Choroid plexus epithelial cell (primary cell): ENCODE measurements at regions not wholly inside any gene's neighbourhood (a gene's known extent, or its start where the extent isn't known, plus 50 kb on each side); places are given as distances from the start of the nearest gene placed in this dataset.
"Not testable (repeated sequence)": the region's sequence is repeated elsewhere in the genome, so short reads cannot be mapped to it uniquely, and the experiment has no call there.

ENCODE experiments used
- DNase-seq: peaks from one replicate; pipeline ENCODE4 v3.0.0-alpha.2; 2010; ENCODE audit warnings: low read depth
- H3K4me3 ChIP-seq: 2 replicates; pipeline ENCODE4 v1.5.1; 2011; ENCODE audit warnings: low read depth, mild to moderate bottlenecking, control low read depth, low read length, moderate library complexity
- TF ChIP-seq, protein P1 (sequence below): conservative IDR thresholded peaks from 2 replicates; pipeline ENCODE4 v1.5.1; 2011; ENCODE audit warnings: low read depth, mild to moderate bottlenecking, control low read depth, inconsistent platforms, low read length, moderate library complexity

DNA sequence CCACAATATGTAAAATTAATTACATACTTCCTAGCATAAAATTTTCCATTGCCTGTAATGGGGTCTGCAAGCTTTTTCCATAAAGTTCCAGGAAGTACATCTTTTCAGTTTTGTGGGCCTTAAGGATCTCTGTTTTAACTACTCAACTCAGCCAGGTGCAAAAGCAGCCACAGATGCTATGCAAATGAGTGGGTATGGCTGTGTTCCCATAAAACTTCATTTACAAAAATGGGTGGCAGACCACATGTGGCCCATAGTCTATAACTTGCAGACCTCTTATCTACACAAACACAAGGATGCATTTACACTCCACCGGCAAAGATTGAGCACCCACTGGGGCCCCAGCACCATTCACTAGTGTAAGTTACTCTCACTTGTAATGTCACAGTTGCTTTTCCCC, 123.1 kb downstream of the ARHGAP11B start:
- not testable (repeated sequence) for DNase-seq, H3K4me3 ChIP-seq

DNA sequence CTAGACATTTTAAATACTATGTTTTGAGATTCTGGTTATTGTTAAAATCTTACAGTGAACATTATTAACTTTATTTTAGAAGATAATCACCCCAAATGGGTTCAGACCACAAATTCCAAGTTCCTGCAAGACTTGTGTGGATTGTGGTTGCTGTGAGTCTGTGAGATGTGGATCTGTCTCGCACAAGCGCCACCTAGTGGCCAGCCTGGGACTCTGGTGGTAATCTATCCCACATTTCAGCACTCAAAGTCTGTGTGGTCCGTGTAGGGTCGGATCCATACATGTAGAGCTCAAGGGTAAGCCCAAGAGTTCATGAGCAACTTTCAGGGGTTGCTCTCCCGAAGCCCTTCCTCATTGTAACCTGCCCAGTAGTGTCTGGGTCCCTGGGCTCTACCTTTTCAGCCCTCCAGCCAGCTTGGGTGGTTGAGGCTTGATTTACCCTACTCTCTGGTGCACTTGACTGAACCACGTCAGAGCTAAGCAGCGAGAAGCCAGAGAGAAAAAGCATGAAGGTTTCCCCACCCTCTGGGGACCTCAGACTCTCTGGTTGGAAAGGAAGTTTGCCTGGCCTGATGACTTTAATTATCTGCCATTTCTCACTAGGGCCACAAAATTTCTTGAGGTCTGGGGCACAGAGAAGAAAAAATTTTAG, 129.2 kb downstream of the ARHGAP11B start:
- DNase-seq, H3K4me3 ChIP-seq: not testable (repeated sequence)
- TF ChIP-seq, protein P1, sequence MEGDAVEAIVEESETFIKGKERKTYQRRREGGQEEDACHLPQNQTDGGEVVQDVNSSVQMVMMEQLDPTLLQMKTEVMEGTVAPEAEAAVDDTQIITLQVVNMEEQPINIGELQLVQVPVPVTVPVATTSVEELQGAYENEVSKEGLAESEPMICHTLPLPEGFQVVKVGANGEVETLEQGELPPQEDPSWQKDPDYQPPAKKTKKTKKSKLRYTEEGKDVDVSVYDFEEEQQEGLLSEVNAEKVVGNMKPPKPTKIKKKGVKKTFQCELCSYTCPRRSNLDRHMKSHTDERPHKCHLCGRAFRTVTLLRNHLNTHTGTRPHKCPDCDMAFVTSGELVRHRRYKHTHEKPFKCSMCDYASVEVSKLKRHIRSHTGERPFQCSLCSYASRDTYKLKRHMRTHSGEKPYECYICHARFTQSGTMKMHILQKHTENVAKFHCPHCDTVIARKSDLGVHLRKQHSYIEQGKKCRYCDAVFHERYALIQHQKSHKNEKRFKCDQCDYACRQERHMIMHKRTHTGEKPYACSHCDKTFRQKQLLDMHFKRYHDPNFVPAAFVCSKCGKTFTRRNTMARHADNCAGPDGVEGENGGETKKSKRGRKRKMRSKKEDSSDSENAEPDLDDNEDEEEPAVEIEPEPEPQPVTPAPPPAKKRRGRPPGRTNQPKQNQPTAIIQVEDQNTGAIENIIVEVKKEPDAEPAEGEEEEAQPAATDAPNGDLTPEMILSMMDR, result peak; percentile 36

DNA sequence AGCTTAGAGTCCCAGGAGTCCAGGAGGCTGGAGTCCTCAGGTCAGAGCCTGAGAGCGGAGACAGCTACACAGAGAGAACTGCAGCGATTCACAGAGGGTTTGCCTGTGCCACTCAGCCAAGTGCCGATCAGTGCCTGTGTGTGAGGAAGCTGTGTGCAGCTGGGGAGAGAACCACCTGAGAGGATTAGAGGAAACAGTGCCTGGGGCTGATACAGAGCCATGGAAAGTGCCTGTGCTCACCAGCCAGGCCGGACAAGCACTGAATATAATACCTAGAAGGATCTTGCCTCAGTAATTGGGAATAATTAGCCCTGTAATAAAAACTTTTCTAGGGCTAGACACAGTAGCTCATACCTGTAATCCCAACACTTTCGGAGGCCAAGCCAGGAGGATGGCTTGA, 134.7 kb downstream of the ARHGAP11B start:
- not testable (repeated sequence) for H3K4me3 ChIP-seq, DNase-seq

DNA sequence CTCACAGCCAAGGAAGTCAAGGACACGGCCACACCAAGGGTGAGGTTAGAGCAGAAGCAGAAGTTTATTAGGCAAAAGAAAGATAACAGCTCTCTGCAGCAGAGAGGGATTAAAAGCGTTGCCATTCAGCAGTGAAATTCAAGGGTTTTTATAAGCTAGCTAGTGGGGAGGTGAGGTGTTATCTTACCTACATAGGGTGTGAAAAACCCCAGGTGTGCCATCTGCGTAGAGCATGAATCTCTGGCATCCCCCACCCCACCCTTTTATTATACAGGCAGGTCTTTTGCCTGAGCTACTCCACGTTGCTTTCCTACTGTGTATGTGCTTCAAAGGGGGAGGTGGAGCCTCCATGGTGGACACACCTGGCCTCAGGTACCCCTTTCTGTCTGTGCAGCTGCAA, 135.4 kb downstream of the ARHGAP11B start:
- not testable (repeated sequence) for H3K4me3 ChIP-seq, DNase-seq

DNA sequence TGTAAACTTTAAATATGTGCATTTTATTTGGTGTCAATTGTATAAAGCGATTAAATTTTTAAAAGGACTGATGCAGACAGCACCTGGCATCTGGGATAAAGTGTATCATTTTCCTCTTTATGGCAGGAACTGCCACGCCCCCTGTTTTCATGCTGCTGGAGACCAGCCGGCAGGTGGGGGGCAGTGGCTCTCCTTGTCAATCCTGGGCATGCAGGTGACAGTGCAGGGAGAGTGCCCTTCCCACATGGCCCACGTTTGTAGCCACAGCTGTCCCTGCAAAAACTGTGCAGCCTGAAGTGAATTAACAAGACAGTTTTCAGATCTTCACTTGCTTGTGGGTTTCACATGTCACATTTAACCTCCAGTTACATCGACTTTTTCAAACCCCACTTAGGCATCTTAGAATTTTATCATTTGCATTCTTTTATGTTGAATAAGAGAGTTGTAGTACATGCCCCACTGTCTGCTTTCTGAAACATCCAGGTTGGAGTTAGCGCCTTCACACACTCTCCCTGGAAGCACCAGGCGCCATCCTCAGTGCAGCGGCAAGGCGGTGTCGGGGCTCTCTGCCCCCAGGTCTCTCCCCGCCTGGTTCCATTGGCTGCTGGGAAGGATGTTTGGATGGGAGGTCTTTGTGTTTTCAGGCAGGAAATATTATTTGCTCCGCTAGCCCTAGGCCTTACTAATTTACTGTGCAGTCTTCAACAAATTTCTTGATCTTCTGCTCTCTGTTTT, 134.2 kb upstream of the FAN1 start:
- peak; percentile 44 for DNase-seq
- H3K4me3 ChIP-seq, result not testable (repeated sequence)

DNA sequence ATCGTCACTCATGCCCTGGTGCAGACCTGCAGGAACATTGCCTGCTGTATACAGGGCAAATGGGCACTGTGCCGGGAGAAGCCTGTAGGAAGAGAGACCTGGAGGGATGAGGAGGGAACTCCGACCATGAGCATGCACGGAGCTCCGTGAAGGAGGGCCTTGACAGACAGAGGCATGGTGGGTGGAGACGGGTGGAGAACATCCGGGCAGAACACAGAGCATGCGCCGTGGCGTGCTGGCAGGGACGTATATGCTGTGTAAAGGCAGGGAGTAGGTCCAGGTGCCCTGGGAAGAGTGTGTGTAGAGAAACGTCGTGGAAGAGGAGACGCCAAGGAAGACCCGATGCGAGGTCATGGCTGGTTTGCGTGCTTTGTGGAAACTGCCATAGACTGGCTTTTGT, 133.0 kb upstream of the FAN1 start:
- TF ChIP-seq, protein P1, result no peak
- DNase-seq, result no peak
- no peak overlapping the region for H3K4me3 ChIP-seq

DNA sequence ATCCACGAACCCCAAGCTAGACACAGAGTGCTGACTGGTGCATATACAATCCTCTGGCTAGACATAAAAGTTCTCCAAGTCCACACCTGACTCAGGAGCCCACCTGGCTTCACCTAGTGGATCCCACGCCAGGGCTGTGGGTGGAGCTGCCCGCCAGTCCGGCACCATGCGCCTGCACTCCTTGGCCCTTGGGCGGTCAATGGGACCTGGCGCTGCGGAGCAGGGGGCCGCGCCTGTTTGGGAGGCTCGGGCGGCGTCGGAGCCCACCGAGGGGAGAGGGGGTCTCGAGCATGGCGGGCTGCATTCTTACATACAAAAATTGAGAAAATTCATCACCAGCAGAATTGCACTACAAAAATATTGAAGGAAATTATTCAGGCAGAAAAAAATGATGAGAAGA, 120.7 kb upstream of the FAN1 start:
- no peak overlapping the region for H3K4me3 ChIP-seq
- TF ChIP-seq, protein P1, result no peak
- DNase-seq, result no peak

DNA sequence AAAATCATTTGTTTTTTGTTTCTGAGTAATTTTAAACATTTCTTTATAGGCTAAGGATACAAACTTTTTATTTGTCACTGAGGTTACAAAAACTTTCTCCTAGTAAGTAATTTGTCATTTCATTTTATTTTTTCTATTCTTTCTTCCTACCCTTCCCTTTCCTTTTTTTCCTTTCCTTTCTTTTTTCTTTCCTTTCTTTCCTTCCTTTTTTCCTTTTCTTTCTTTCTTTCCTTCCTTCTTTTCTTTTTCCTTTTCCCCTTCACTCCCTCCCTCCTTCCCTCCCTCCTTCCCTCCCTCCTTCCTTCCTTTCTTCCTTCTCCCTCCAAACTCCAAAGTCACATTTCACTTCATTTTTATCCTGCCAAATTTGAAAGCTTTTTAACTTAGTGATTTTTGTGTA, 115.1 kb upstream of the FAN1 start:
- DNase-seq, result no peak
- TF ChIP-seq, protein P1, result no peak
- H3K4me3 ChIP-seq, result no peak overlapping the region

DNA sequence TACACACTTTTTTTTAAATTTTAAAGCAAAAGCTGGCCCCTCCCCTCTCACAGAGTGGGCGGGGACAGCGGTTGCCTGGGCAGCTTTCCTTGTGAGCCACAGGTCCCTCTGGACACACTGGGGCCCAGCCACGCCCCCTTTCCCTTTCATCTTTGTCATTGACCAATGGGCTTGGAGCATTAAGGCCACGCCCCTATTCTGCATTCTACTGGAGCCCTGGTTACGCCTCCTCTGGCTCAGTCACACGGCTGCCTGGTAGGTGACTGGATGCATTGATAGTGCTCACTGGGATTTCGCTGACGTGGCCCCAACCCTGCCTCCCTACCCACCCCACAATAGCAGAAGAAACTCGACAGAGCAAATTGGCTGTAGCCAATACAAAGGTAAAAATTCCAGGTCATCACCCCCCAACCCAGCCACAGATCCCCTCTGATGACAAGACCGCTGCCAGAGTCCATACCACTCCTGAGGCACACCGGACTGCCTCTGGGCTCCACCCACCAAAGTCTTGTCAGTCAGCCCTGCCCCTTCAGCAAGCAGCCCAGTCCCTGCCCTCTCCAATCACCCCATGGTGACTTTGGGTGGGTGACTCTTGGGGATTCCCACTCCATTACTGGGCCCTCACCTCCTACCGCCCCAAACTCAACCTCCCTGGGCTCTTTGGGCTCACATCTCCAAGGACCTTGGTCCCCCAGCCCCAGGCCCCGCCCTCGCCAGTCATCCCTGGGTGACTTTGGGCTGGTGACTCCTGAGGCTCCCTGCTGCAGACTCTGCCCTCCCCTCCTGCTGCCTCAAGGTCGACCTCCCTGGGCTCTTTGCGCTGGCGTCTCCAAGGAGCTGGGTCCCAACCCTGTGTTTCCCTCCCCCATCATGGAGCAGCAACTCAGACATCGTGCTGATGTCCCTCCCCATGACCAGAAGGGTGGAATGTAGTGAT, 112.2 kb upstream of the FAN1 start:
- H3K4me3 ChIP-seq, result no peak overlapping the region
- TF ChIP-seq, protein P1, result no peak
- DNase-seq, result no peak

DNA sequence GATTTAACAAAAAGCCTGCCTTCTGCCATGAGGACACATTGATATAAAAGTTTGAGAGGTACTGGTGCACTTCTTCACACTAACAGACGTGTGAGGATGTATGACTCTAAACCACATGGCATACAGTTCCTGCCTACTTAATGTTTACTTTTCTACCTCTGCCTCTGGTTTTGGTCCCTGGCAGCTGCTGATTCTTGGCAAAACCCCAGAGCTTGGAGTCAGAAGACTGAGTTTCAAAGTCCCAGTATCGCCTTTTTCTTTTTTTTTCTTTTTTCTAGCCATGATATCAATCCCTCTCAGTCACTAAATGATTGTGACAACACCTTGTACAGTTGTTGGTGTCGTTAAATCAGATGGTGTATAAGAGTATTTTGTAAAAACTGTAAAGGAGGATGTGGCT, 110.9 kb upstream of the FAN1 start:
- H3K4me3 ChIP-seq, DNase-seq: not testable (repeated sequence)
